GM21619 (cell line): ENCODE measurements at regions not wholly inside any gene's neighbourhood (a gene's known extent, or its start where the extent isn't known, plus 50 kb on each side); places are given as distances from the start of the nearest gene placed in this dataset.
"Not testable (repeated sequence)": the region's sequence is repeated elsewhere in the genome, so short reads cannot be mapped to it uniquely, and the experiment has no call there.

Experiments used
- ATAC-seq: cut with Tn5 transposase; IDR thresholded peaks from one replicate; pipeline ENCODE4 v1.9.1; 2021; ENCODE audit not compliant: unreplicated experiment

- not testable (repeated sequence) for ATAC-seq
These were observed 72.1 kb upstream of the GMDS start for GRCh38 chr6:2317498-2317897.

GRCh38 chr6:2314641-2315040 lies 69.2 kb upstream of the GMDS start:
- ATAC-seq, result no peak

- no peak for ATAC-seq
These were observed 64.6 kb upstream of the GMDS start for GRCh38 chr6:2310042-2310441.

GRCh38 chr6:2309122-2309521 lies 63.7 kb upstream of the GMDS start:
- ATAC-seq, result no peak

- ATAC-seq, result no peak
These were observed 62.4 kb upstream of the GMDS start for GRCh38 chr6:2307799-2308198.

- ATAC-seq, result no peak
These were observed 60.5 kb upstream of the GMDS start for GRCh38 chr6:2305951-2306350.

GRCh38 chr6:2302482-2302881 lies 57.1 kb upstream of the GMDS start:
- ATAC-seq, result not testable (repeated sequence)

- no peak for ATAC-seq
These were observed 51.4 kb upstream of the GMDS start for GRCh38 chr6:2296781-2297180.
